Stromal cell of bone marrow (primary cell): ENCODE measurements at regions not wholly inside any gene's neighbourhood (a gene's known extent, or its start where the extent isn't known, plus 50 kb on each side); places are given as distances from the start of the nearest gene placed in this dataset.

Source experiments
- DNase-seq: peaks from one replicate; pipeline ENCODE4 v3.0.0-alpha.2; 2012; ENCODE audit warnings: low read depth

DNA sequence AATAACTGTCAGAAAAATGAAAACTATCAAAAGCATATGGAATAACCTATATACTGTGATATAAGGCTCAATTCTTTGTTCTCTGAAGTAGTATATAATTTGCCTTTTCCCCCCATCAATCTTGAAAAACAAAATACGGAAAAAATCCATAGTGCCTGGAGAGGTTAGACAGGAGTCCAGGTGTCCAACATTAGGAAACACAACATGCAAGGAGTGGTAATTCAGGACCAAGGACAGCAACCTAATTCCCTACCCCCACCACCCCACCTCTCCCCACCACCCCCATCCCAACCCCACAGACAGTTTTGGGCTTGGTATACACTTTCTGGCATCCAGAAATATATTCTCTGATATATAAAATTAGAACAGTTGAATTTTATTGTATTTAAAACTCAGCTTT lies 55.1 kb upstream of the SLC25A26 start:
- no peak for DNase-seq

DNA sequence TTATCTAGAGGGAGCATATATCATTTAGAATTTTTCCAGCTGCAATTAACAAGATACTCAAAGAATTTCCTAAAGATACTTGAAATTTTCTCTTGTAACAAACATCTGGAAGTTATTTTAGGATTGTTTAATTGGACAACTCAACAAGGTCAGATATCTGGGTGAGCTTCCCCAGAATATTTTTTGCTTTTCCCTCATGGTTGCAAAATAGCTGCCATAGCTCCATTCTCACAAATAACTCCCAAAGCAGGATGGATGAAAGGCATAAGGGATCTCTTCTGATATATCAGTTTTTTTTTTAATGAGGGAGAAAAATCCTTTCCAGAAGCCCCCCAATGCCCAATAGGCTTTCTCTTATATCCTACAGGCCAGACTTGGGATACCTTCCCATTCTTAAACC lies 56.6 kb upstream of the SLC25A26 start:
- DNase-seq = no peak

DNA sequence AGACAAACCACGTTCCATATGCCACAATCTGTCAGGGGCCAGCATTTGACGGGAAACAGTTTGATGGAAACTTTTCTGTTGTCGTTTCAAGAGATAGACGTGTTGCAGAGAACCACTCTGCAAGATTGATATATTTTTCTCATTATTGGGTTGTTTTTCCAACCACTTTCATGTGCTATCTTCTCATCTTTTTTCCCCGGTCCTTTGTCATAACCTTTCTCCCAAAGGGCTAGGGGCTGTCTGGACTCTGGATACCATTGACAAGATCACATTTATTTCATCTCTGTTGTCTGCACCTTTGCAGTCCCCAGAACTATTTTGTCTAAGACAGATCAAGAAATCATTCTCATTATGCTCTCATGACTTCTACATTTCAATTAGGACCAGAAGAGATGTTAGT lies 57.6 kb upstream of the SLC25A26 start:
- DNase-seq = no peak

DNA sequence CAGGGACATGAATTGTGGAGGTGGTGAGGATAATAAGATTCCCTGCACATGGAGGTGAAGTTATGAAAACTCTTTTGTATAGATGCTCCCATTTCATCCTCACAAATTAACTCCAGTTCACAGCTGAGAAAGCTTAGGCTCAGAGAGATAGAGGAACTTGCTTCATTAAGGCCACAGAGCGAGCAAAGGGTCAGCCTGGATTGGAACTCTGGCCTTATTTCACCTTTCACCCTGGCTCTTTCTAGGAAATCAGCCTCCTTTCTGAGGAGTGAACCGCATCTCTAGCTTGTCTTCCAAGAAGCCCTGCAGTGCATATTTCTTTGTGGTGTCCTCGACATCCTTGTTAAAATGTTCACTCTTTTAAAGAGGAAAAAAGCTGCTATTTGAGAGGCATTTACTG lies 58.0 kb upstream of the SLC25A26 start:
- no peak for DNase-seq

DNA sequence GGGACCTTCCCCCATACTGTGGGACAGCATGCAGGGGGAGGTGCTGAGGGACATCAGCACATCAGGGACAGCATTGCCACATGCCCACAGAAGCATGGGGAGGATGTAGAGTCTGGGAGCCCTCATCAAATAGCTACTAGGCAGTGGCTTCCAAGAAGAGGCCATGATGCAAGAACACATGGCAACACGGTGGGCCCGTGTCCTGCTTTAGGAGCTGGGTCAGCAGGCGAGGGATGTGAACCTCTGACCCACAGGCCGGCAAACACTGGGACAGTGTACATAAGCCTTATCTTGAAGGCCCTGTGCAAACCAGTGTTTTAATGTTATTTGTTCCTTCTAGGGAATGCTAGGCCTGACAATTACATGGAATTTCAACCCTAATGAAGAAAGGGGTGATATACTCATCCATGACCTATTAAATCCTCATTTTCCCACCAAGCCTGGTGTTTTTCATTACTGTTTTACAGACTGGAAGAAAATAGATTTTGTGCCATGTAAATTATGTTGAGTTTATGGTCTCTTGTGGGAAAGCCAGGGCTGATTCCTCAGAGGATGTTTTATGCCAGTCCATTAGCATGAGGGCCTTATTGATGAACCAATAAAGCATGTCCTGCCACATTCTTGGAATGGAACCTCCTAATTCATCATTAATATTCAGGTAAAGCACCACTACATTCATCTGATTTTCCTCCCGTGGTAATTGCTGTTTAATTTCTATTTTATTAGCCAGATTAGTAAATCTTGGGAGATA lies 61.7 kb upstream of the SLC25A26 start:
- DNase-seq = no peak

DNA sequence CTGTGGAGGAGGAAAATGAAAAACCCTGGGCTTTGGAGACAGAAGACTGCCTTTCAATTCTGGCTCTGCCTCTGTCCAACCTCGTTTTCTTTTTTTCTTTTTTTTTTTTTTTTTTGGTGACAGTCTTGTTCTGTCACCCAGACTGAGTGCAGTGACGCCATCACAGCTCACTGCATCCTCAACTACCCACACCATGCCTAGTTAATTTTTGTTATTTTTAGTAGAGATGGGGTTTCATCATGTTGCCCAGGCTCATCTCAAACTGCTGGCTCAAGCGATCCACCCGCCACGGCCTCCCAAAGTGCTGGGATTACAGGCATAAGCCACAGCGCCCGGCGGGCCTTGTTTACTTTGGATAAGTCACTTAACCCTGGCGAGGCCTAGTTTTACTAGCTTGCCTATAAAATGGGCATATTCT lies 66.3 kb upstream of the SLC25A26 start:
- no peak for DNase-seq

DNA sequence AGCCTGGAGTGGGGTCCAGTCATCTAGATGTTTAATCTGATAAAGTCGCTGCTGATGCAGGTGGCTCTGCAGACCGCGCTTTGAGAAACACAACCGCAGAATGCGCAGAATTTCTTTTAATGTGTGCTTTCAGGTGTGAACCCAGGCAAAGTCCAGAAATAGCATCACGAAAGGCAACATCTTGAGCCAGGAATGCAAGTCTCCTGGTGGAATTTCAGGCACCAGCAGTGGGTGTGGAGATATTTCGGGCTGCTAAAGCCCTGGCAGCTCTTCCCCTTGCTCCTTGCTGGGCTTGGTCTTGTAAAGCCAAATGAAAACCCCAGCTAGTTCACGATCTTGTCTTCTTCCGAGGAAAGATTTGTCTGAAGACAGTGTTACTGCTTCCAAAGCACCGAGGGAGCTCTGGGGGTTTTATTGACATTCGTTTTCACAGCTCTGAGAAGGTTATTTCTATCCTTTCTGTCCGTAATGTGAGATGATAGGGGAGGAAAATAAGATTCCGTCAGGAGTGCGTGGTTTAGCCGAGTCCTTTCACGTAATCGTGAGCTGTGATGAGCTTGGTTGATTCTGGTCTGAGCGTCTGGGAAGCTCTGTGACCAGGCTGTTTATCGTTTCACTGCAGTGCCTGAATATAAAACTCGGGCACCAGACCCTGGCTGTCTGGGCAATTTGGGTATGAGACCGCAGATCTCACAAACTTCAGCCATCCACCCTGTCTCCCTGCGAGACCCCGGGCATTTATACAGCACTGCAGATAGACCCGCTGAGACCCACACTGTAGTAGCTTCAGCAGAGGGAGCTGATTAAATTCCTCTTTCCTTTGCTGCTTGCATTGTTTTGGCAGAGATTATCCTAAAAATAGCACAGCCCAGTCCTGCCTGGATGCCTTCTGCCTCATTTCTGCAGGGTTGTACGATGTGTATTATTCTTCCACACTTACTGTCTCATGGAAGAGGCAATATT lies 67.0 kb upstream of the SLC25A26 start:
- DNase-seq = peak; percentile 33

DNA sequence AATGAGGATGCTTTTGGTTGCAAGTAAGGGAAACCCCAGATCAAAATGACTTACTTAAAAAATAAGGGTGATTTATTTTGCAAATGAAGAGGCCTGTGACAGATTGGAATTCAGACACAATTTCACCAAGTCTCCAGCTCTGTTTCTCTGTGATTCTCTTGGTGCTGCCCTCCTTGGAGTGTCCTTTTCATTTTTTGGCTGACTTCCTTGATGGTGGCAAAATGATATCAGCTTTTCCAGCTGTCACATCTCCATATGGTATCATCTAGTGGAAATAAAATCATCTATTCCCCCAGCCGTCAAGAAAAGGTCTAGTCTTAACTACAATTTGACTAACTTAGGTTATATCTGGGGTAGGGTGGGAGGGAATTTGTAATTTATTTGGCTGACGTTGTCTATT lies 68.5 kb upstream of the SLC25A26 start:
- no peak for DNase-seq

DNA sequence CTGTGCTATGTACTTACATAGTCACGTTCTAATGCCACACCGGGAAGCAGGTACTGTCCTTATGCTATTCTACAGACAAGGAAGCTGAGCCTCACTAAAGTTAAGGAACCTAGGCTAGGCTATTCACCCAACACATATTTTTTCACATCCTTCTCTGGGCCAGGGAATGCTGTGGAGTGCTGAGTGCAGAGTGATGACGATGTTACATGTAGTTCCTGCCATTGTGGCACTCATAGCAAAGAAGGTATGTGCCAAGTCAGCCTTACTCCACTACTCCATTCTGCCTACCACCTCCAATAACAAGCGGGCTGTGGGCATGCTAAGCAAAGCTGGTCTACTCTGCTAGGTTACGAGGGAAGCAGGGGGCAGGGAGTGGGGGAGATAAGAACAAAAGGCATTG lies 69.8 kb upstream of the SLC25A26 start:
- no peak for DNase-seq

DNA sequence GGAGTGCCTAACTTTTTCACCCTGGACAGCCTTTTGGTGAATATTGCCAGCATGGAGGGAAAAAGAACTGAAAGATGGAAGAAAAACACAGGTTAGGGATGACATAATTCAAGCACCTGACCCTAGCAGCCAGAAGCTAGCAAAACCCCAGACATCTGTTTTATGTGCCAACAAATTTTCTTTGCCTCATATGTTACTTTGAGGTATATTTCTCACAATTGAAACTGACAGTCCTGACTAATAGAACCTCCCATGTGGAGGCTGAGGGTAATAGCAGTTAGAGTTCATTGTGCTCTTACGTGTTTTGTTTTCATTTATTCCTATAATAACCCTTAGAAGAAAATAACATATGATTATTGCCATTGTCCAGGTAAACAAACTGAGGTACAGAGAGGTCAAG lies 71.5 kb upstream of the SLC25A26 start:
- DNase-seq = no peak

DNA sequence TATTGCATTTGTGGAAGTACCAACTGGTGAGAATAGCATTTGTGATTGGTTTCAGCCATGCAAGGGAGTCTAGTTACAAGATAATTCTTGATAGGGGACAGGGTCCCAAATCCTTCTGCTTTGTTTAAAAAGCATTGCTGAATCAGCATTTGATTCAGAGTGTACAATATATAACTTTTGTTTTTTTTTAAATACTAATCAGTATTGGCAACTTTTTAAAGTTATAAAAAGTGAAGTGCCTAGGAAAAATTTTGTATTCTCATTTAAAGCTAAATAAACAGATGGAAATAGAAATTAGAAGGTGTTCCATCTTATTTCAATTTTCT lies 75.4 kb upstream of the SLC25A26 start:
- no peak for DNase-seq

DNA sequence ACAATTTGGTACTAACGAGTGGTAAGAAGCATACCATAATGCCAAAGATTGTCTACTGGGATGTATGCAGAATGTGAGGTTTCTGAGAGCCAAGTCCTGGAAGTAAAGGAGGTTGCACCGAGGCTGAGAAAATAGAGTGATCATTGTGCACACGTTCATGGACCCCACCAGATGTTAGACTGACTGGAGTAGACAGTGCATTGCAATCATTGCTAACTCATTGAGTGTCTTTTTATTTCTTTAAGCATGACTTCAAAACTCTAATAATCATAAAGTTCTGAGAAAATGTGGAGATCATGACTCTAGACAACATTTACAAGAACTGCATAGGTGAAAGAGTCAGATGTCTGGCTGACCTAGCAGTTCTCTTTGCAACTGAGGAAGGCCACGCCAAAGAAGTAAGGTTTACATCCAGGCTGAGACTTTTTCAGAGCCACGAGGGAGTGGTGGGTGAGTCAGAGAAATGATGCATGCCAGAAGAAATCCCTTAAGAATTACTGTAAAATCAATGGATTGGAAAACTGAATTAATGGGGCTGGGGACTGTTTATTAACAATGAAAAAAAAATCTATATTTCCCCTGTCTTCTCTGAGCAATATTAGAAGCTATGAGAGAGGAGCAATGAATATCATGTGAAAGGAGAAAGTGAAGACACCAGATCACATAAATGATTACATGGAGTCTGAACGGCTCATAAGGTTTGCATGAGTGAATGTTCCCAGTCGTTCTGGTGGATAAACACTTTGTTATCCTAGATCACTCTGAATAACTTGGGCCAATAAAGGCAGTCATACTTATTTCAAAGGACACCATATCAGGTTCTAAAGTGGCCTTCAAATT lies 76.0 kb upstream of the SLC25A26 start:
- no peak for DNase-seq

DNA sequence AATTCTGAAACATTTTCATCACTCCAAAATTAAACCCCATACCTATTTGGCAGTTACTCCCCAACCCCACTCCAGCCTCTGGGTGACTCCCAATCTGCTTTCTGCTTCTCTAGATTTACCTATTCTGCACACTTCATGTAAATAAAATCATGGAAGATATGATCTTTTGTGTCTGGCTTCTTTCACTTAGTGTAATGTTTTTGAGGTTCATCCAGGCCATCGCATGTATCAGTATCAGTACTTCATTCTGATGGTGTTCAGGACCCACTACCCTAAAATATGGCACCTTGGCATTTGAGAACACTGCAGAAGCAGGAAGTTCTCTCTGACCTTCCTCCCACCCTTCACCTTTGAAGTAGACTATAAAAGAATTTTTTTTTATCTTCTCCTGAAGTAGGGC lies 78.7 kb upstream of the SLC25A26 start:
- no peak for DNase-seq

DNA sequence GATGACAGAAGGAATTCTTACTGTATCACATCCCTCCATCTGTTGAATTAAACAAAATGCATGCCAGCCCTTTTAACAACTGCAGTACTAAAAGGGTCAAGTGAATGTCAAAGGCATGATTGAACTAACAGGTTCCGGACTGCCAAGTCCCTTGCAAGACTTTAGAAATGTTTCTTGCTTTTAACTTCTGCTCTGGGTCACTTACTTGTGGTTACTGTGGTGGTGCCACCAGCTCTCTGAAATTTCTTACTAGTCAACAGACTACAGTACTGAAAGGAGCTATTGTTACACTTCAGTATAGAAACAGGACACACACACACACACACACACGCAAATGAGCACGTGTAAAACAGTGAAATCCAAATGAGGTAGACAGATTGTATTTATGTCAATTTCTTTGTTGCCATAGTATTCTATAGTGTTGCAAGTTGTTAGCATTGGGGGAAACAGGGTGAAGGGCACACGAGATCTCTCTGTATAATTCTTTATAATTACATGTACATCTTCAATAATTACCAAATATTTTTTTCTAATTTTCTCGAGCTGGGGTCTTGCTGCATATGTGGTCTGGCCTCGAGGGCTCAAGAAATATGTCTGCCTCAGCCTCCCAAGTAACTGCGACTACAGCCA lies 79.9 kb upstream of the SLC25A26 start:
- DNase-seq = no peak

DNA sequence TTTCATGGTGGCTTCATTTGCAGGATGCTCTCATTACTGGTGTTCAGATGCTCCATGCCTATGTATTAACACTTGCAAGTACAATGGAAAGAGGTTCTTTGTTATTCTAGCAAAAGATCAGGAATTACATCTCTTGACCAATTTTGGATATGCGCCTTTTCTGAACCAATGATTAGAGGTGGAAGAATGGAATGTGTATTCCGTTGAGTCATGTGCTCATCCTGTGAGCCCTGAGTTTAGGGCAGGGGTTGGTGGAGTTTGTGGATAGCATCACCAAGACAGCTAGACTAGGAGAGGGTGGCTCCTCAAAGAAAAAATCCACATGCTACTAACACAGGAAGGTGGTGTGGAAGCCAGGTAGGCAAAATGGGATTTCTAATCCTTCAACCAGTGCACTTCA lies 80.7 kb upstream of the SLC25A26 start:
- no peak for DNase-seq

DNA sequence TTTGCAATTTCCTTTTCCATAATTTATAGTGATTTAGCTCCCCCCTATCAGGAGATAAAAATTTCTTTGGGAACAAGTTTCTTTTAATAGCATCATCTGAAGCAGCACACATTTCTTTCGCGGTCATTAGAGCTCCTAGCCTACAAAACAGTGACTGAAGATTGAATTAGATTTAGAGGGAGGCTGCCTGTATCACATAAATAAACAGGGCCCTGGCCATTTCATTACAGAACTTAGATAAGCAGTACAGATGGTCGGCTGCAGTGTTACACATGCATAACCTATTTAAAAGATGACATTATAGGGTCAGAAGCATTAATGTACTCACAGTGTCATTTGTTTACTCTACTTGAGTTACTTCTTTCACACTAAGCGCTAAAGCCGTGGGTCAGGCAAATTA lies 81.4 kb upstream of the SLC25A26 start:
- no peak for DNase-seq

DNA sequence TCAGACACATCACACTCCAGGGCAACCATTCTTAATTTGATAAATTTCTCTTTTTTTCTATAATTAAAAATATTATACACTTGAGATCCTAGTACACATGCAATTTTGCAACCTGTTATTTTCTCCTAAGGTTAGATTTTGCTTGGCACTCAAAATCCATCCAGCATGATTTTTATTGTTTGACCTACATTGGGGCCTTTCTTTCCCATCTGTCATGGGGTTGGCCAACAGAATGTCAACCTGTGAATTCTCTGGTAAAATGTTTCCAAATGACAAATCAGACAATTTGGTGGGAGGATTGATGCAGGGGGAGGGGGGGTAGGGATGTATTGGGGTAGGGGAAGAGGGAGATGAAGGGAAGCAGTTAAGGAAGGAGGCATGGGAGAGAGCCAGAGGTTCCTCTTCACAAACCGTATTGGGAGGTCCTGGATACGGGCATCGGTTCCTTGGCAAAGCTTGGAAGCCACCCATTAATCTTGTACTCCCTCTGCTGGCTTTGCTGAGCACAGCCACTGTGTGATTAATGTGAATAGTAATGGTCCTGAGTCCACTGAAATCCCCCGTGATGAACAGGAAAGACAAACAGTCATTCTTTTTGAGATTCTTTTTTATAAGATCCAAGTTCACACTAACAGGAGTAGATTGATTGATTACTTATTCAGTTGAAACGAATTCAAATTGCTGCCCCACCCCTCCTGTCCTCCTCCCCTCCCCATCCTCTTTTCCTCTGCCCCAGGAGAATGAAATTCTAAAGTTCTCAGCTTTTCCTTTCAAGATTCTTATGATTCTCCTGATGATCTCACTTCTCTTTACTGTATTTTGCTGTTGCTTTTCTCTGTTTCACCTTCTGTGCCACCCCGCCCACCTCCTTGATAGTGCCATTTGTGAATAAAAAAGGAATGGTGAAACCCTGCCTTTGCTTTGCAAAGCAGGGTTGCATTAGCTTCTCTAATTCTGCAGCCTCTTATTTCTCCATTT lies 82.2 kb upstream of the SLC25A26 start:
- DNase-seq = peak; percentile 54

DNA sequence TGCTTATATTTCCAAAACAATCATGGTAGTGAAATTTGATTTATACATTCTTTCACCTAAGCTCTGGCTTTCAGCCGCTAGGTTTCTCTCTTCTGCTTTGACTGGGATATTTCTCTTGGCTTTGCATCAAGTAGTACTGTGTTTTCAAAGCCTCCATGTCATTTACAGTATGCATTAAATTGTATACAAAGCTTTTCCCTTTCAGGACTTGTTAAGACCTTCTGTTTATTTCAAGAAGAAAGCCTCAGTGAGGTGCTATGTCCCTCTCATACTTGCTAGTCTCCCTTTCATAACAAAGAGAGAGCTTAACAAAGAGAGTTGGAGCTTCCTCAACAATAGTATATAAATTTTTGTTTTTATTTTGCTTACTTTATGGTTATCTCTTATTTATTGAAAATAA lies 84.2 kb upstream of the SLC25A26 start:
- no peak for DNase-seq

DNA sequence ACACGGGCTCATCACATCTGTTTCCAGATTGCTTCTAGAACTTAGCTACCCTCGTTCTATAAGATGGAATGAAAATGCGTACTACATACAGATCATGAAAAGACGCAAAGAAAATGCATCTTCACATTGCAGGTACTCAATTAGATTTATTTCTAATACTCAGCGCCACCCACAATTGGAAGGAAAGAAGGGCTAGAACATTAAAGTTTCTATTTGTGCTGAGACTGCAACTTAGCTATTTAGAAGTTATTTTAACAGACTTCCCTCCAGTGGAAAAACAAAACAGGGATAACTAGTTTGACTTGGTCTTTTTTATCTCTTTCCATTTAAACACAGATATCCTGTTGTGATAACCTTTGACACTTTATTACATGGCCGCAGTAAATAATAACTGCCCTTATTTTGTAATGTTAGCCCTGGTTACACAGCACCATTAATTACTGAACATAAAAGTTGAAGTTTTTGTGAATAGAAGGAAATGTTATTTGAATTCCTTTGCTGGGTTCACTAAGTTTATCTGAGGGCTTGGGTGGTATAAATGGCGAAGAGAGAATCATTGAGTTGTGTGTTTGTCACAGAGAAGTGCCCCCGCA lies 86.9 kb upstream of the SLC25A26 start:
- DNase-seq = no peak

DNA sequence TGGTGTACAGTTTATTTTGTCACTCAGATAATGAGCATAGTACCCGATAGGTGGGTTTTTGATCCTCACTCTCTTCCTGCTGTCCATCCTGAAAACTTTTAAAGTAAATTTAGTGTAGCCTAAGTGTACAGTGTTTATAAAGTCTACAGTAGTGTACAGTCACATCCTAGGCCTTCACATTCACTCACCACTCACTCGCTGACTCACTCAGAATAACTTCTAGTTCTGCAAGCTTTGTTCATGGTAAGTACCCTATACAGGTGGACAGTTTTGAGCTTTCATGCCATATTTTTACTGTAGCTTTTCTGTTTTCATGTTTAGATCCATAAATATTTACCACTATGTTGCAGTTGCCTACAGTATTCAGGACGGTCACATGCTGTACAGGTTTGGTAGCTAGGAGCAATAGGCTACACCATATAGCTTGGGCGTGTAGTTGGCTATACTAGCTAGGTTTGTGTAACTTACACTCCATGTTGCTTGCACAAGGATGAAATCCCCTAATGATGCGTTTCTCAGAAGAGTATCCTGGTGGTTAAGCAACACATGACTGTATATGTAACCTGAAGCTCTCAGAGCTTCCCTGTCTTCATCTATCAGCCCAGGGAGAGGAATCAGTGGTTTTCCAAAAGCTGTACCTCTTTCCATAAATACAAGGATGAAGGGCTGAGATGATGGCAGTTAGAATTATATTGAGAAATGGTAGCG lies 87.6 kb upstream of the SLC25A26 start:
- peak; percentile 42 for DNase-seq
